PFSK-1 (cell line): ENCODE measurements at regions not wholly inside any gene's neighbourhood (a gene's known extent, or its start where the extent isn't known, plus 50 kb on each side); places are given as distances from the start of the nearest gene placed in this dataset.

Experiments
- FOXP2 ChIP-seq: optimal IDR thresholded peaks from 2 replicates; pipeline ENCODE3; 2011; ENCODE audit warnings: borderline replicate concordance, control low read depth, inconsistent platforms; ENCODE audit not compliant: insufficient read depth; ENCODE audit errors: extremely low read length, extremely low read depth
- POLR2AphosphoS5 ChIP-seq: IDR thresholded peaks from 2 replicates; pipeline ENCODE4 v1.6.1; 2012; ENCODE audit warnings: low read depth, mild to moderate bottlenecking, control low read depth, low read length, moderate library complexity
- SIN3A ChIP-seq: IDR thresholded peaks from 2 replicates; pipeline ENCODE4 v1.6.1; 2012; ENCODE audit warnings: mild to moderate bottlenecking, low read length, moderate library complexity, borderline replicate concordance; ENCODE audit not compliant: insufficient read depth
- TAF1 ChIP-seq: IDR thresholded peaks from 2 replicates; pipeline ENCODE4 v1.6.1; 2012; ENCODE audit warnings: low read length, control low read depth, borderline replicate concordance; ENCODE audit not compliant: insufficient read depth
- TF ChIP-seq, protein P1 (sequence below), 2 experiments: IDR thresholded peaks; 2 replicates each; pipeline versions ENCODE4 v1.6.1 to v1.8.0; 2011 to 2012; ENCODE audit warnings: low read depth in 2 of 2, low read length in 2 of 2, control low read depth in 1 of 2, inconsistent platforms in 1 of 2, mild to moderate bottlenecking in 1 of 2, moderate library complexity in 1 of 2; ENCODE audit not compliant: insufficient read depth in 1 of 2

DNA sequence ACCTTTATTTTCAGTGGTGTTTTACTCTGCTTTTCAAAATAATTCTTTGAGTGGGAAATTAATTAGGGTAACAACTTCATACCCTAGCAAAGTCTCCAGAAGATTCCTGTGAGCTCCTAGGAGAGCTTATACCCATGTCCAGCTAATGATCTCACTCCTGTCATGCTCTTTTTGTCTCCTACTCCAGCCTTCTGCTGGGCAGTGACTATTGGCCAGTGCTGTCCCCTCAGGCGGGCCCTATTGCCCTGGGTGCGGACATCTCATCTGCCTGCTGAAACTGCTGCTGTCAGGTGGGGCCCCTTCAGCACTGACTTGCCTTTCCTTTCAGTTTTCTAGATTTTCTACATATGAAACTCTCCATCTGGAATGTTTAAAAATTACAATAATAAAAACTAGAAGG, 80.3 kb downstream of the EBLN1 start:
- no peak for TF ChIP-seq TAF1
- no peak for TF ChIP-seq SIN3A
- TF ChIP-seq FOXP2: no peak
- TF ChIP-seq POLR2AphosphoS5: no peak
- TF ChIP-seq, protein P1, sequence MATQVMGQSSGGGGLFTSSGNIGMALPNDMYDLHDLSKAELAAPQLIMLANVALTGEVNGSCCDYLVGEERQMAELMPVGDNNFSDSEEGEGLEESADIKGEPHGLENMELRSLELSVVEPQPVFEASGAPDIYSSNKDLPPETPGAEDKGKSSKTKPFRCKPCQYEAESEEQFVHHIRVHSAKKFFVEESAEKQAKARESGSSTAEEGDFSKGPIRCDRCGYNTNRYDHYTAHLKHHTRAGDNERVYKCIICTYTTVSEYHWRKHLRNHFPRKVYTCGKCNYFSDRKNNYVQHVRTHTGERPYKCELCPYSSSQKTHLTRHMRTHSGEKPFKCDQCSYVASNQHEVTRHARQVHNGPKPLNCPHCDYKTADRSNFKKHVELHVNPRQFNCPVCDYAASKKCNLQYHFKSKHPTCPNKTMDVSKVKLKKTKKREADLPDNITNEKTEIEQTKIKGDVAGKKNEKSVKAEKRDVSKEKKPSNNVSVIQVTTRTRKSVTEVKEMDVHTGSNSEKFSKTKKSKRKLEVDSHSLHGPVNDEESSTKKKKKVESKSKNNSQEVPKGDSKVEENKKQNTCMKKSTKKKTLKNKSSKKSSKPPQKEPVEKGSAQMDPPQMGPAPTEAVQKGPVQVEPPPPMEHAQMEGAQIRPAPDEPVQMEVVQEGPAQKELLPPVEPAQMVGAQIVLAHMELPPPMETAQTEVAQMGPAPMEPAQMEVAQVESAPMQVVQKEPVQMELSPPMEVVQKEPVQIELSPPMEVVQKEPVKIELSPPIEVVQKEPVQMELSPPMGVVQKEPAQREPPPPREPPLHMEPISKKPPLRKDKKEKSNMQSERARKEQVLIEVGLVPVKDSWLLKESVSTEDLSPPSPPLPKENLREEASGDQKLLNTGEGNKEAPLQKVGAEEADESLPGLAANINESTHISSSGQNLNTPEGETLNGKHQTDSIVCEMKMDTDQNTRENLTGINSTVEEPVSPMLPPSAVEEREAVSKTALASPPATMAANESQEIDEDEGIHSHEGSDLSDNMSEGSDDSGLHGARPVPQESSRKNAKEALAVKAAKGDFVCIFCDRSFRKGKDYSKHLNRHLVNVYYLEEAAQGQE (IDR thresholded peaks at IDR 0.05; ENCODE audit: insufficient read depth in 1 of 2, low read depth in 2 of 2, low read length in 2 of 2): no peak

DNA sequence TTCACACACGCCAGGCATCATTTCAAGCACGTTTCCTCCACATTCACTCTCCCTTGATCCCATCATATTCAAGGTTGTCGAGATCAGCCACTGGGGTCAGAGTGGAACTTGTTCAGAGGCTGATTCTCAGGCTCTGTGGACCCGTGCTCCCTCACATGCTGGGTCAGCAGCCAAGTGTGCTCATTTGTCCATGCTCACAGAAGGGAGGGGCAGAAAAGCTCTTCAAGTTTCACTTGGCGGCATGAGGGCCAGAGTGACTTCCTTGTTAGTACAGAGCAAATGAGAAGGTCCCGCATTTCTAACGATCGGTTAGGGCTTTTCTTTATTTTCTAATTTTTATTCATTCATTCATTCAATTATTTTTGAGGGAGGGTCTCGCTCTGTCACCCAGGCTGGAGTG, 82.2 kb downstream of the EBLN1 start:
- TF ChIP-seq FOXP2 (no peak), POLR2AphosphoS5 (no peak), SIN3A (no peak), TAF1 (no peak)
- TF ChIP-seq, protein P1 (IDR thresholded peaks at IDR 0.05; ENCODE audit: insufficient read depth in 1 of 2, low read depth in 2 of 2, low read length in 2 of 2): no peak

DNA sequence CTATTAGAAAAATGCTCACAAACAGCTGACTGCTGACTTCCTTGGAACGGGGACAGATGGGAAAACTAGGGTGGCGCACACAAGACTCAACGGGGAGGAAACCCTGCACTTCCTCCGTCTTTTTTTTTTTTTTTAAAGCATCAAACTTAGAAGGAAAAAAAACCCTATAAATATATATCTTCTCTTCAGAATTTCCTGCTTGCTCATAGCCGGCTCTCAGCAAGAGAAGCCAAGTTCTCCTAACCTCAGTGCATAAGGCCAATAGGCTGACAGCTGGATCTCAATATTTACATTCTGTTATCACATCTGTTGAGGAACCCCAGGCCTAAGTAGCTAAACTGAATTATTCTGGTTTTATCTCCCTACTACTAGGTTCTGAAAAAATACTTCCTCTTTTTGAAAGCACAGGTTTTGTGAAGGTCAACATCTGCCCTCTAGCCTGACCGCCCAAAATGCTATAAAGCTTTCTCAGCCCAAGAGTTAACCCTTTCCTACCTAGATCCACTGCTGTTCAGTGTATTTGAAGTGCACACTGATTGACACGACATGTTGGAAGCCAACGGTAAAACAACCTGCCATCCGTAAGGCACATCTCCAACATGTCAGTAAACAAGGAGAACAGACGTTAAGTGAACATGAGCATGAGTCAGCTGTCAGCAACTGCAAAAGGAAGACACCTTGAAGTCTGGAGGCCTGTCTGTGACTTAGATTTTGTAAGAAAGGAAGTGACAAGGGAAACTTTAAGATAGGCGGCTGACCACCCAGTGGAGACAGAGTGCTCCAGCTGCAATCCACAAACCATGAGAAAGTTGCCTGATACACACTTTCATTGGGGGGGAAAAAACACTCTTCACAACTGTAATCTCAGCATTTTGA, 83.8 kb downstream of the EBLN1 start:
- TF ChIP-seq TAF1: no peak
- no peak for TF ChIP-seq FOXP2
- TF ChIP-seq SIN3A: no peak
- no peak for TF ChIP-seq POLR2AphosphoS5
- TF ChIP-seq, protein P1 (IDR thresholded peaks at IDR 0.05; ENCODE audit: insufficient read depth in 1 of 2, low read depth in 2 of 2, low read length in 2 of 2): no peak

DNA sequence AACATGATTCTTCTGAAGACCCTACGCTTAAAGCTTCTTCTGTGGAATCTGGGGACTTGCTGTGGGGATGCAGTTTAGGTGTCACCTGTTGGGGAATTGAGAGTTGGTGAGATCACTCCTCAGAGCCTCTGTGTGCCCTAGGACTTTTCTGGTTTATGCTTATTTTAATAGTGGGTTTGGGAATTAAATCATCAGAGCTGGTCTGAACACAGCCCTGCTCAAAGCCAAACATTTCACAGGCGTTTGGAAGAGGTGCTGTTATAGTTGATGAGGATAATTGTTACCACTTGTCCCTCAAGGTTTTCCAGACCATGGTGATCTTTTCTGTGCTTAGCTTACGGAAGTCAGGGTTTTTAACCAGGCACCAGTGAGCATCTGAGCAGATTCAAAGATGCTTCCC, 106.1 kb downstream of the EBLN1 start:
- TF ChIP-seq POLR2AphosphoS5: no peak
- TF ChIP-seq SIN3A: no peak
- TF ChIP-seq, protein P1 (IDR thresholded peaks at IDR 0.05; ENCODE audit: insufficient read depth in 1 of 2, low read depth in 2 of 2, low read length in 2 of 2): no peak
- TF ChIP-seq TAF1: no peak
- TF ChIP-seq FOXP2: no peak
